ENCODE measurements at regions not wholly inside any gene's neighbourhood (a gene's known extent, or its start where the extent isn't known, plus 50 kb on each side); places are given as distances from the start of the nearest gene placed in this dataset.
"Not testable (repeated sequence)": the region's sequence is repeated elsewhere in the genome, so short reads cannot be mapped to it uniquely, and the experiment has no call there.

- FAIRE-seq = no peak
Observed at GRCh38 chr1:116291024-116291423, 82.0 kb upstream of the ATP1A1 start.

GRCh38 chr1:116292929-116293725, 79.9 kb upstream of the ATP1A1 start:
- FAIRE-seq (no peak), DNase-seq (ENCODE audit: insufficient read length, low spot score) (no peak)

More at GRCh38 chr1:116291024-116291423, 82.0 kb upstream of the ATP1A1 start:
- DNase-seq (ENCODE audit: insufficient read length, low spot score) = no peak

GRCh38 chr1:116297495-116298212, 75.4 kb upstream of the ATP1A1 start:
- DNase-seq (ENCODE audit: insufficient read length, low spot score) (no peak), FAIRE-seq (no peak)

- not testable (repeated sequence) for DNase-seq (ENCODE audit: insufficient read length, low spot score); FAIRE-seq
Observed at GRCh38 chr1:116298213-116298579, 74.8 kb upstream of the ATP1A1 start.

- DNase-seq (ENCODE audit: insufficient read length, low spot score) (no peak), FAIRE-seq (no peak)
Observed at GRCh38 chr1:116298746-116299145, 74.3 kb upstream of the ATP1A1 start.

- no peak for FAIRE-seq
- DNase-seq (ENCODE audit: insufficient read length, low spot score) = no peak
Observed at GRCh38 chr1:116299248-116299647, 73.8 kb upstream of the ATP1A1 start.

GRCh38 chr1:116302281-116302680, 70.8 kb upstream of the ATP1A1 start:
- FAIRE-seq = no peak

GRCh38 chr1:116306102-116306501, 66.9 kb upstream of the ATP1A1 start:
- no peak for FAIRE-seq
- no peak for DNase-seq (ENCODE audit: insufficient read length, low spot score)

More at GRCh38 chr1:116302281-116302680, 70.8 kb upstream of the ATP1A1 start:
- no peak for DNase-seq (ENCODE audit: insufficient read length, low spot score)

- FAIRE-seq (no peak), DNase-seq (ENCODE audit: insufficient read length, low spot score) (no peak)
Observed at GRCh38 chr1:116306840-116307442, 66.1 kb upstream of the ATP1A1 start.

GRCh38 chr1:116308276-116308675, 64.8 kb upstream of the ATP1A1 start:
- FAIRE-seq (no peak), DNase-seq (ENCODE audit: insufficient read length, low spot score) (no peak)

- DNase-seq (ENCODE audit: insufficient read length, low spot score) = no peak
- FAIRE-seq = no peak
Observed at GRCh38 chr1:116309090-116309870, 63.8 kb upstream of the ATP1A1 start.

GRCh38 chr1:116310180-116310579, 62.9 kb upstream of the ATP1A1 start:
- DNase-seq (ENCODE audit: insufficient read length, low spot score) (no peak), FAIRE-seq (no peak)

- no peak for FAIRE-seq
- no peak for DNase-seq (ENCODE audit: insufficient read length, low spot score)
Observed at GRCh38 chr1:116311193-116311592, 61.9 kb upstream of the ATP1A1 start.

- DNase-seq (ENCODE audit: insufficient read length, low spot score) (no peak), FAIRE-seq (no peak)
Observed at GRCh38 chr1:116311756-116312680, 61.0 kb upstream of the ATP1A1 start.

- no peak for FAIRE-seq
- no peak for DNase-seq (ENCODE audit: insufficient read length, low spot score)
Observed at GRCh38 chr1:116312681-116313069, 60.4 kb upstream of the ATP1A1 start.

GRCh38 chr1:116313776-116314175, 59.3 kb upstream of the ATP1A1 start:
- FAIRE-seq (no peak), DNase-seq (ENCODE audit: insufficient read length, low spot score) (no peak)

GRCh38 chr1:116314305-116314919, 58.6 kb upstream of the ATP1A1 start:
- no peak for DNase-seq (ENCODE audit: insufficient read length, low spot score)
- no peak for FAIRE-seq

GRCh38 chr1:116316373-116316772, 56.7 kb upstream of the ATP1A1 start:
- DNase-seq (ENCODE audit: insufficient read length, low spot score) = no peak

GRCh38 chr1:116318897-116319296, 54.1 kb upstream of the ATP1A1 start:
- DNase-seq (ENCODE audit: insufficient read length, low spot score) = no peak
- FAIRE-seq = no peak

More at GRCh38 chr1:116316373-116316772, 56.7 kb upstream of the ATP1A1 start:
- no peak for FAIRE-seq

All from GM19239 (cell line).